A549 (cell line): ENCODE measurements at regions not wholly inside any gene's neighbourhood (a gene's known extent, or its start where the extent isn't known, plus 50 kb on each side); places are given as distances from the start of the nearest gene placed in this dataset.
"Not testable (repeated sequence)": the region's sequence is repeated elsewhere in the genome, so short reads cannot be mapped to it uniquely, and the experiment has no call there.

Source experiments
- ATAC-seq, 2 experiments: fragments of 200-7000 bp in 1 of 2; fragments of >200 bp in 1 of 2; cut with Nextera tagmentation in 1 of 2; cut with Tn5 transposase in 1 of 2; 3 replicates each; pipeline versions ENCODE4 v1.8.0 to v1.9.1; 2018 to 2020; ENCODE audit warnings: mild to moderate bottlenecking in 1 of 2, moderate library complexity in 1 of 2
- CTCF ChIA-PET: fragments of 300-600 bp; sonication (Branson Sonifier 250); formaldehyde crosslinking; extraction: SDS; loops from one replicate; lab custom pipeline; 2021; ENCODE audit warnings: antibody characterized with exemption, inconsistent platforms; lab: Yijun Ruan, JAX
- POLR2A ChIA-PET: fragments of 350-600 bp; formaldehyde crosslinking; extraction: SDS; loops from one replicate; lab custom pipeline; 2021; ENCODE audit warnings: antibody characterized with exemption, inconsistent platforms; lab: Yijun Ruan, JAX
- DNase-seq, 2 experiments: peaks; one replicate each; pipeline versions ENCODE4 v3.0.0 to v3.0.0-alpha.2; 2011 to 2016; ENCODE audit warnings: low read depth in 1 of 2, low spot score in 1 of 2
- FAIRE-seq: peaks from 2 replicates; lab custom pipeline; 2011; peaks lifted over from hg19 to GRCh38; lab: Jason Lieb, UNC
- H3K27ac ChIP-seq, 2 experiments: fragments of >200 bp; sonication (Bioruptor Twin); formaldehyde crosslinking; 3 replicates each; pipeline ENCODE4 v1.5.1; 2016 to 2017
- H3K4me1 ChIP-seq: fragments of >200 bp; sonication (Bioruptor Twin); formaldehyde crosslinking; 3 replicates; pipeline ENCODE4 v1.6.1; 2016
- H3K4me2 ChIP-seq: fragments of >200 bp; sonication (Bioruptor Twin); formaldehyde crosslinking; 3 replicates; pipeline ENCODE4 v1.6.1; 2016
- H3K4me3 ChIP-seq: fragments of >200 bp; sonication (Bioruptor Twin); formaldehyde crosslinking; 3 replicates; pipeline ENCODE4 v1.5.1; 2016
- H3K9me3 ChIP-seq: fragments of >200 bp; sonication (Bioruptor Twin); formaldehyde crosslinking; 3 replicates; pipeline ENCODE4 v1.6.1; 2016
- CEBPB ChIP-seq, 2 experiments: fragments of >200 bp in 1 of 2; sonication (Bioruptor Twin) in 1 of 2; formaldehyde crosslinking in 1 of 2; IDR thresholded peaks; 2 replicates each; pipeline ENCODE4 v1.6.1; 2012 to 2016
- EHF ChIP-seq: fragments of 250-450 bp; sonication (Bioruptor Pico); IDR thresholded peaks from 2 replicates; pipeline ENCODE4 v1.5.0; 2020; ENCODE audit warnings: mild to moderate bottlenecking
- EP300 ChIP-seq, 2 experiments: fragments of >200 bp; sonication (Bioruptor Twin); formaldehyde crosslinking; IDR thresholded peaks; 2 replicates in 1 of 2; 3 replicates in 1 of 2; pipeline ENCODE4 v1.6.1; 2016 to 2017
- ESRRA ChIP-seq: fragments of 150-350 bp; IDR thresholded peaks from 2 replicates; pipeline ENCODE4 v1.6.1; 2014; ENCODE audit warnings: mild to moderate bottlenecking, low read length, borderline replicate concordance
- FOSL2 ChIP-seq, 2 experiments: fragments of 450-650 bp in 1 of 2; fragments of >200 bp in 1 of 2; sonication (Bioruptor Twin) in 1 of 2; formaldehyde crosslinking; IDR thresholded peaks; 2 replicates each; pipeline versions ENCODE4 v1.5.0 to v1.6.1; 2016 to 2020; ENCODE audit warnings: mild to moderate bottlenecking in 1 of 2, moderate library complexity in 1 of 2
- FOXS1 ChIP-seq: fragments of 250-450 bp; sonication (Bioruptor Pico); IDR thresholded peaks from 2 replicates; pipeline ENCODE4 v1.5.0; 2020; ENCODE audit warnings: mild to moderate bottlenecking, moderate library complexity
- HMGXB4 ChIP-seq: fragments of 250-450 bp; sonication (Bioruptor Pico); IDR thresholded peaks from 2 replicates; pipeline ENCODE4 v1.5.0; 2021; ENCODE audit warnings: mild to moderate bottlenecking, moderate library complexity, borderline replicate concordance
- HOXB13 ChIP-seq: fragments of 250-450 bp; sonication (Bioruptor Pico); IDR thresholded peaks from 2 replicates; pipeline ENCODE4 v1.5.0; 2020; ENCODE audit warnings: low read depth, mild to moderate bottlenecking, moderate library complexity
- KDM1A ChIP-seq: fragments of 200-600 bp; sonication (generic); IDR thresholded peaks from 2 replicates; pipeline ENCODE4 v1.6.1; 2016; ENCODE audit warnings: low read depth, mild to moderate bottlenecking
- NPAS2 ChIP-seq: fragments of 250-450 bp; sonication (Bioruptor Pico); IDR thresholded peaks from 2 replicates; pipeline ENCODE4 v1.8.0; 2022; ENCODE audit warnings: mild to moderate bottlenecking, moderate library complexity, borderline replicate concordance
- ZNF302 ChIP-seq: fragments of 250-450 bp; sonication (Bioruptor Pico); IDR thresholded peaks from 2 replicates; pipeline ENCODE4 v1.9.0; 2021; ENCODE audit warnings: inconsistent platforms, mild to moderate bottlenecking, moderate library complexity
- ZSCAN20 ChIP-seq: fragments of 250-450 bp; sonication (Bioruptor Pico); IDR thresholded peaks from 2 replicates; pipeline ENCODE4 v1.8.0; 2022; ENCODE audit warnings: mild to moderate bottlenecking, moderate library complexity
- WGBS: methylation state at CpG from one replicate; pipeline ENCODE4 v1.1.6; 2017; ENCODE audit errors: missing lambda C conversion rate; 5-methylcytosine and 5-hydroxymethylcytosine counted together
- TF ChIP-seq, protein P1 (sequence below): IDR thresholded peaks from 2 replicates; pipeline ENCODE4 v1.6.1; 2012
- TF ChIP-seq, protein P2 (sequence below): fragments of >200 bp; sonication (Bioruptor Twin); formaldehyde crosslinking; IDR thresholded peaks from 2 replicates; pipeline ENCODE4 v1.6.1; 2016
- TF ChIP-seq, protein P3 (sequence below): fragments of >200 bp; sonication (Bioruptor Twin); formaldehyde crosslinking; IDR thresholded peaks from 3 replicates; pipeline ENCODE4 v1.5.1; 2016
- TF ChIP-seq, protein P4 (sequence below): IDR thresholded peaks from 2 replicates; pipeline ENCODE4 v1.6.1; 2012; ENCODE audit warnings: low read depth, borderline replicate concordance

GRCh38 chr7:83270407-83270806, 107.7 kb upstream of the PCLO start:
- ChIA-PET CTCF (interaction anchor here (0.7 to 3.0 kb wide), 12 partner anchors 9 to 583 kb away, joined by 3 to 17 read pairs (median 4); no protein-coding TSS in a partner anchor), POLR2A (no interaction called here)
- FAIRE-seq (no peak), DNase-seq (no peak), ATAC-seq (peak in 1 of 2 experiments; percentile 58; a peak in 2 of 6 replicates)
- TF ChIP-seq HMGXB4 (no peak), HOXB13 (CRISPR knock-in tag) (no peak), FOXS1 (no peak), ZSCAN20 (CRISPR knock-in tag) (no peak), ZNF302 (CRISPR knock-in tag) (no peak), NPAS2 (no peak), EP300 (IDR thresholded peaks at IDR 0.05) (no peak), KDM1A (no peak), ESRRA (no peak), EHF (no peak)
- TF ChIP-seq, protein P1, sequence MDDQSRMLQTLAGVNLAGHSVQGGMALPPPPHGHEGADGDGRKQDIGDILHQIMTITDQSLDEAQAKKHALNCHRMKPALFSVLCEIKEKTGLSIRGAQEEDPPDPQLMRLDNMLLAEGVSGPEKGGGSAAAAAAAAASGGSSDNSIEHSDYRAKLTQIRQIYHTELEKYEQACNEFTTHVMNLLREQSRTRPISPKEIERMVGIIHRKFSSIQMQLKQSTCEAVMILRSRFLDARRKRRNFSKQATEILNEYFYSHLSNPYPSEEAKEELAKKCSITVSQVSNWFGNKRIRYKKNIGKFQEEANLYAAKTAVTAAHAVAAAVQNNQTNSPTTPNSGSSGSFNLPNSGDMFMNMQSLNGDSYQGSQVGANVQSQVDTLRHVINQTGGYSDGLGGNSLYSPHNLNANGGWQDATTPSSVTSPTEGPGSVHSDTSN, result no peak
- TF ChIP-seq, protein P2, sequence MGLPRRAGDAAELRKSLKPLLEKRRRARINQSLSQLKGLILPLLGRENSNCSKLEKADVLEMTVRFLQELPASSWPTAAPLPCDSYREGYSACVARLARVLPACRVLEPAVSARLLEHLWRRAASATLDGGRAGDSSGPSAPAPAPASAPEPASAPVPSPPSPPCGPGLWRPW, result no peak
- TF ChIP-seq, protein P3, sequence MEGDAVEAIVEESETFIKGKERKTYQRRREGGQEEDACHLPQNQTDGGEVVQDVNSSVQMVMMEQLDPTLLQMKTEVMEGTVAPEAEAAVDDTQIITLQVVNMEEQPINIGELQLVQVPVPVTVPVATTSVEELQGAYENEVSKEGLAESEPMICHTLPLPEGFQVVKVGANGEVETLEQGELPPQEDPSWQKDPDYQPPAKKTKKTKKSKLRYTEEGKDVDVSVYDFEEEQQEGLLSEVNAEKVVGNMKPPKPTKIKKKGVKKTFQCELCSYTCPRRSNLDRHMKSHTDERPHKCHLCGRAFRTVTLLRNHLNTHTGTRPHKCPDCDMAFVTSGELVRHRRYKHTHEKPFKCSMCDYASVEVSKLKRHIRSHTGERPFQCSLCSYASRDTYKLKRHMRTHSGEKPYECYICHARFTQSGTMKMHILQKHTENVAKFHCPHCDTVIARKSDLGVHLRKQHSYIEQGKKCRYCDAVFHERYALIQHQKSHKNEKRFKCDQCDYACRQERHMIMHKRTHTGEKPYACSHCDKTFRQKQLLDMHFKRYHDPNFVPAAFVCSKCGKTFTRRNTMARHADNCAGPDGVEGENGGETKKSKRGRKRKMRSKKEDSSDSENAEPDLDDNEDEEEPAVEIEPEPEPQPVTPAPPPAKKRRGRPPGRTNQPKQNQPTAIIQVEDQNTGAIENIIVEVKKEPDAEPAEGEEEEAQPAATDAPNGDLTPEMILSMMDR, result no peak
- TF ChIP-seq, protein P4, sequence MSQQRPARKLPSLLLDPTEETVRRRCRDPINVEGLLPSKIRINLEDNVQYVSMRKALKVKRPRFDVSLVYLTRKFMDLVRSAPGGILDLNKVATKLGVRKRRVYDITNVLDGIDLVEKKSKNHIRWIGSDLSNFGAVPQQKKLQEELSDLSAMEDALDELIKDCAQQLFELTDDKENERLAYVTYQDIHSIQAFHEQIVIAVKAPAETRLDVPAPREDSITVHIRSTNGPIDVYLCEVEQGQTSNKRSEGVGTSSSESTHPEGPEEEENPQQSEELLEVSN, result no peak
- H3K27ac ChIP-seq, result no peak overlapping the region
- H3K4me1 ChIP-seq, result no peaks in the 10 kb centered on the region
- H3K4me3 ChIP-seq, result no peak overlapping the region
- WGBS, result 41% methylated on average over 3 of the region's 3 CpGs
- no peaks in the 10 kb centered on the region for H3K9me3 ChIP-seq
- no peak overlapping the region for H3K4me2 ChIP-seq

- no peak for TF ChIP-seq FOSL2 (IDR thresholded peaks at IDR 0.05)
- no peak for TF ChIP-seq FOSL2 (CRISPR knock-in tag; IDR thresholded peaks at IDR 0.05)
- 0 out of 4 replicates have a peak, but pooled peaks of 1 of the 2 experiments have one; percentile 19 for TF ChIP-seq CEBPB (IDR thresholded peaks at IDR 0.05)
- WGBS, result 19% methylated on average over 2 of the region's 2 CpGs
- no peaks in the 10 kb centered on the region for H3K9me3 ChIP-seq
- H3K27ac ChIP-seq, result no peak overlapping the region
- H3K4me3 ChIP-seq, result no peak overlapping the region
- POLR2A ChIA-PET, result no interaction called here
- H3K4me2 ChIP-seq, result no peak overlapping the region
- FAIRE-seq, result no peak
- H3K4me1 ChIP-seq, result no peaks in the 10 kb centered on the region
- DNase-seq, result peak in 1 of 2 experiments; percentile 21
- CTCF ChIA-PET, result interaction anchor here (1.0 kb wide), 2 partner anchors 457 to 527 kb away, joined by 3 to 5 read pairs; no protein-coding TSS in a partner anchor
- no peak; a peak in 1 of 6 replicates for ATAC-seq
Measured at GRCh38 chr7:83267141-83267631, 104.5 kb upstream of the PCLO start.

DNA sequence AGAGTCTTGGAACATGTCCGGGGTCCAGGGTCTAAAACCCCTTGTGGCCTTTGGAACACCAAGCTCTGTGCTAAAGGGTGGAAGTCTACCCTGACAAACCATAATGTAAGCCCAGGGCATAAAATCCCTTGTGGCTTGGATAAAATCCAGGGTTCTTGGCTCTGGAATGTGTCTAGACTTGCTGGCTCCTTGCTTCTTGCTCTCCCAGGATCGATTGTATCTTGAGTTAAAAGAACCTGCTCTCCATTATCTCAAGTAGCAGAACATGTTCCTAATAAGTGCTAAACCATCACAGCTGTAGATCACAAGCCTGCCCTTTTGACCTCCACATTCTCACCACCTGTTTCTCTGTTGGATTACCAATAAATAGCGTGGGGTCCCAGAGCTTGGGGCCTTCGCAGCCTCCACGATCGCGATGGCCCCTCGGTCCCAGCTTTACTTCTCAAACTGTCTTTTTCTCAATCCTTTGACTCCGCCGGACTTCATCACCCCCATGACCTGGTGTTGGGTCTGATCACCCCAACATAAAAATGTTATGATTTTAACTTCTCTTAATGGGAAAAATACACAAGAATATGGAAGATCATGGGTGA, 100.9 kb upstream of the PCLO start:
- H3K9me3 ChIP-seq, H3K4me1 ChIP-seq, H3K4me3 ChIP-seq, H3K4me2 ChIP-seq, FAIRE-seq, DNase-seq, POLR2A ChIA-PET, ATAC-seq, H3K27ac ChIP-seq: not testable (repeated sequence)
- CTCF ChIA-PET, result interaction anchor here (1.2 kb wide), 1 partner anchor 453 kb away, joined by 4 read pairs; no protein-coding TSS in a partner anchor
- 76% methylated on average over 10 of the region's 10 CpGs for WGBS
